Kasumi-1 (cell line): ENCODE measurements at regions not wholly inside any gene's neighbourhood (a gene's known extent, or its start where the extent isn't known, plus 50 kb on each side); places are given as distances from the start of the nearest gene placed in this dataset.

ENCODE experiments used
- DNase-seq, 2 experiments: peaks; one replicate each; lab custom pipeline; 2025; lab: John Stamatoyannopoulos, UW

- DNase-seq, result no peak
Measured at GRCh38 chr7:130929896-130930659, 196.1 kb upstream of the KLF14 start.

DNA sequence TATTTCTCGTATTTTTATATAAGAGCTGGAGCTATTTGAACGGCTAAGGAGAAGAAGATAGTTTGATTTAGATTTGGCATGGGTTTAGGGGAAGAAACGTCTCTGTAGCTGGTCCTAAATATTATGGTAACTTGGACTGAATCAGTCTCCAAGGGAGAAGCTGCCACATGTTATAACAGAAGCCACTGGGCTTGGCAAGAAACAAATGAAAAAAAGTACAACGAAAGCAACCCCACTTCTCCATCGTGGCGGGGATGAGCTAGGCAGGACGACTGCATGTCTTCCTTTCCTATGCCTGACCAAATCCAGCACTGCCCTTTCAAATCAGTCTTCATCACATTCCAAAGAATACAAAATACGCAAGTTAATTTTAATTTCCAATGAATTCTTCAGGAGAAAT is 196.7 kb upstream of the KLF14 start:
- DNase-seq, result no peak

DNA sequence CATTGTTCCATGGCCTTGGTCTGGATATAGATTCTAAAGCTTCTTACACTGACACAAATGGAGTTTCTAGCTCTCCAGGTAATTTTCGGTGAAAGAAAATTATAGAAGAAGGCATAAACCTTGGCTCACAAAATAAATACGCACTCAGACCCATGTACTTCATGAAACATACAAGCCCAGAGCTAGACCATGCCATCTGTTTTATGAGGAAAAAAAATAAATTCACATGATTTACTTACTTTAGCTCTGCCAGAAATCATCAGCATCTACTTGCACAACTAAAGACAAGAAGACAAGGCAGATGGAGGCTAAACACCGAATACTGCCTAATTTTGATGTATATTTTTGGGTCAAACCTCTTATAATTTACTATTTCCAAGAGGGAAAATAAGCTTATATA is 197.4 kb upstream of the KLF14 start:
- DNase-seq, result no peak

GRCh38 chr7:130932088-130932487 is 198.1 kb upstream of the KLF14 start:
- no peak for DNase-seq

- DNase-seq, result no peak
Measured at GRCh38 chr7:130932667-130933432, 198.8 kb upstream of the KLF14 start.

DNA sequence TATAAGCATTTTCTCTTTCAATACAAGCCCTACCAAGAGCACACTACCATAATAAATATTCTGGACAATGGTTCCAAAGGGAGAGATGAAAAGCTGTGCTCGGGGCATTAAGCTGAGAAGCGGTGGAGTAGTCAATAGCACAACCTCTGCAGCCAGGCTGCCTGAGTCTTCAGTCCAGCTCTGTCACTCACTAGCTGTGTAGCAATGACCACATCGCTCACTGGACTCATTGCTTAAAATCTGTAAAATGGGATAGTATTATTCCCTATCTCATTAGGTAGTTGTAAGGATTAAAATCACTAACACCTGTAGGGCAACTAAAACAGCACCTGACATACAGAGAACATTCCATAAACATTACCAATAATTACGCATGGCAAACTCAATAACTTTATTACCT is 199.9 kb upstream of the KLF14 start:
- DNase-seq, result no peak

DNA sequence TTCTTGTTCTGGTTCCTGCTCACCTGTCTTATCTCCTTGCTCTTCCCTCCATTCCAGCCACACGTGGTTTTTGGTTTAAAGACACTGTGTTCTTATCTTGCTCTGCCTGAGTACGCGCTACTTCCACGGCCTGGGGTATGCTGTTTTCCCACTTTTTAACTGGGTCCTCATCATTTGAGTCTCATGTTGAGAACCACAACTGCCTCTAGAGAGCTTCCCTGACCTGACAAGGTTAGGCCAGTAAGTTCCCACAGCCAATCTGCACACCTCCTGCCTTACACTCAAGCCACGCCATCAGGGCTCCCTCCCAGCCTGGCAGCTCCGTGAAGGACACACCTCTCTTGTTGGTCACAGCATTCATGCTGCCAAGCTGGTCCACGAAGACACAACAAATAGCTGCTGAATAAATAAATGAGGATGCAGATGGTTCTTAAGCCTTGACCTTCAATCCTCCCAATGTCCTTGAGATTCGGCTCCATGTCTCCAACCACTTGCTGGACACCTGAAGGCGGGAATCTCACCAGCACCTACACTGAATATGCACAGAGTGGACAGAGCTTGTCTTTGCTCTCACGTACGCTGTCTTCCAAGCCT is 201.7 kb upstream of the KLF14 start:
- DNase-seq, result no peak

- DNase-seq, result no peak
Measured at GRCh38 chr7:130936202-130936931, 202.4 kb upstream of the KLF14 start.

DNA sequence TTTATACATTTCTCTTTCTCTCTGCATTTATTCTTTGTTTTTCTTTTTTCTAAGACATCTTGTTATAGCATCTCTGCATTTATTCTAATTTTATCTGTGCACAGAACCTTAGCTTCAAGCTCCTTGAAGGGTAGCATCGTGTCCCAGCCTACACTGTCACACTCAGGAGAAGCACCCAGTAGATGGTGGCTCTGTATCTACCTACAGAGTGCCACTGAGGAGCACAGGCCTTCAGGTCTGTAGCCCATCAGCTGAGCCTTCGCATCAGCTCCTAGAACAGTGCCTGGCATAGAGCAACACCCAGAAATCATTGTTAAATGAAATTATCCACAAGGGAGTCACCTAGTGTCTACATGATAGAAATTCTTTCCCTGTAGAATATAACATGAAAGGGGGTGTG is 203.0 kb upstream of the KLF14 start:
- no peak for DNase-seq

DNA sequence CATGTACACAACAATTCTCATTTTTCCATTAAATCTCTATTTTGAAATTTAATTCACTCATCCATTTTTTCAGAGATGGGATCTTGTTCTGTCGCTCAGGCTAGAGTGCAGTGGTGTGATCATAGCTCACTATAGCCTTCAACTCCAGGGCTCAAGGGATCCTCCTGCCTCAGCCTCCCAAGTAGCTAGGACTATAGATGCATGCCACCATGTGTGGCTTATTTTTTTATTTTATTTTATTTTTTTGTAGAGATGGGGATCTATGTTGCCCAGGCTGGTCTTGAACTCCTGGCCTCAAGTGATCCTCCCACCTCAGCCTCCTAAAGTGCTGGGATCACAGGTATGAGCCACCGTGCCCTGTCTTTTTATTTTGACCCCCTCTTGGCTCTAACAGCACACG is 203.8 kb upstream of the KLF14 start:
- DNase-seq, result no peak

- DNase-seq, result no peak
Measured at GRCh38 chr7:130938661-130939060, 204.7 kb upstream of the KLF14 start.

DNA sequence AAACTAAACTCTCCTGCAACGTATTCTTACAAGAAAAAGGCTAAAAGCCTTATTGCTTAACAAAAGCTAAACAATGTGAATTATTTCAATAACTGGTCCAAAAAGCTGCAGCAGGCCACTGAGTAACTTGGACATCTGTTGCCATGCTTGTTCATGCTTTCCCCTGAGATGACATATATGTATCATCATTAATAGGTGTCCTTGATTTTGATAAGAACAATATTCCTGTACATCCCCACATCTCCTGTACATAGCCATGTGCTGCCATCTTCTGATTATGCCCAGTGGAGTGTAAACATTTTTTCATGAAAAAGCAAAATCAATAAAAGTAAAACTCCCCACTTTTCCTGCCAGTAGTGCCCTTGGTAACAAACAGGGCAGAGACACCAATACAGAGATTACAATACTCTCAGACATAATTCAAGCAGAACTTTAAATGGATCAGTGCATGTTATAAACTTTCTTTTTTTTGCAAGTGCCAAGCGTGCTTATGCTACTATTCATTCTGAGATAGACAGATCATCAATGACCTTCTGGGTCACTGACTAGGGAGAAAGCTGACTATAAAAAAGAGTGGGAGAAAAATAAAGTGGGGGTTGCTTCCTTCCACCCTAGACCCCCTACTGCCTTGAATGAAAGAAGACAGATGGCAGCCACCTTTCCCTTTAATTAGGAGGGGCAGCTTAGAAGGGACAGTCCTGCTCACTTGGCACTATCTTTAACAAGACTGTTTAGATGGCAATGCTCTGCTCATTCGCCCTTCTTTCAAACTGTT is 205.5 kb upstream of the KLF14 start:
- no peak for DNase-seq

- DNase-seq, result no peak
Measured at GRCh38 chr7:130940326-130940725, 206.3 kb upstream of the KLF14 start.

- no peak for DNase-seq
Measured at GRCh38 chr7:130940907-130941306, 206.9 kb upstream of the KLF14 start.

DNA sequence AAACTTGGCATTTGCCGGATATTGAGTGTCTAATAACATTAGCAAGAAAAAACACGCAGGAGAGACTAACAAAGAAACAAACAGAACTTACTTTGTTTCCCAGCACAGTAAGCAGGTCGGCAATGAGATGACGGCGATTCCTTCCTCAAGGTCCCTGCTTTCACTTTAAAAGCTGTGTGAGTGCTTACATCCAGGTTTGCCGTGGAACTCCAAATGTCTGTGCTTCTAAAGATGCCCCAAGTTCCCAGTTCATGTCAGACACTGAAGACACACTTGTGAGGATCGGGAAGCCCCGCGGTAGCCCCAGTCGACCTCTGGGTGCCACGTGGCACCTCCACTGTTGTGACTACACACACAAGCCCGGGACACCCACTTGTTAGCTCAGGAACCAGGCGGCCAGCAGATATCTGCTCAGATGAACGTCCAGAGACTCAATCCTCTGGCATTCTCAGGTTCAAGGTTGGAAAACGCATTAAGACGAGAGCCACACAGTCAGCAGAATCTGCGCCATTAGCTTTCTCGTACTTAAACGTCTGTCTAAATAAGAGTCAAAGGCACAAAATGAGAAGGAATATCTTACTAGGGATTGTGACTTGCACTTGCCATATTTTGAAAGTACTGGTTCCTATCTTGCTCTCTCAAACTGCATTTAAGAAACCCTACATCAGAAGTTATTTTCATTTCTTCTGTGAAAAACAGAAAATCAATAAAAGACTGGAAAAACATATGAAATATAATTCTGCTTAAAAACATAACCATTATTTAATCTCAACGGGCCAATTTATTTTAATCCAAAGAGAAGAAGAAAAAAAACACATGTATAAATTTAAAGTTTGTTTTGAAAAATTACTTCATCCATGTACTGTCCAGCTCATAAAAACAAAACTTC is 207.6 kb upstream of the KLF14 start:
- DNase-seq, result peak; percentile 45

DNA sequence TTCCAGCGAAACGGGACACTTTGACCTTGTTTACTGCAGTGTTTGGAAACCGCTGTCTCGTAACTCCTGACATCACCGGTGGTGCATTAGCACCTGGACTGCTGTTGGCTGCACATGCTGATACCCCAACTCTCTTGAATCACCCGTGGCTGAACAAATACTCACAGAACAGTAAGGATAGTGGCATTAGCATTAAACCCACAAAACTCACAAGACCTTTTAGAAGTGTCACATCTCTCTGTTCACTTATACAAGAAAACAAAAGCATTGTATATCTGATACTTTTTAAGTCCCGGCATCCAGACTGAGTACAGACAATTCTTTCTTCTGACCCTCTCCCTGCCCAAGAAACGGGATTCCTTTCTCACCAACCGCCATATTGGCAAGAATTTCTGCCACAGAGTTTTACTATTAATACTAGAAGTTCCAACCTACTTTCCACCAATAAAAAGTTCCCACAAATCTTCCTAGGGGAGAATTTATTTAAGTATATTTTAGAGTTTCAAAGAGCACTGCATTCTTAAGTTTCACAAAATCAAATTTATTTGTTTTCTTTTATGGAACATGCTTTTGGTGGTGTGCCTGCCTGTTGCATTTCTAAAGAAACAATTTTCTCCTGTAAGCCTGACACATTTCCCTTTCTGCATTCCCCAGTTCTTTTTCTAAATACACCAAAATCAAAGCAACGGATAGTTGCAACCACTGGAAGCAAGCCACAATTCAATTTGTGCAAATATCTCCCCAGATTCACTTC is 208.4 kb upstream of the KLF14 start:
- DNase-seq, result no peak

GRCh38 chr7:130943336-130943901 is 209.4 kb upstream of the KLF14 start:
- DNase-seq, result peak; percentile 62 to 72

DNA sequence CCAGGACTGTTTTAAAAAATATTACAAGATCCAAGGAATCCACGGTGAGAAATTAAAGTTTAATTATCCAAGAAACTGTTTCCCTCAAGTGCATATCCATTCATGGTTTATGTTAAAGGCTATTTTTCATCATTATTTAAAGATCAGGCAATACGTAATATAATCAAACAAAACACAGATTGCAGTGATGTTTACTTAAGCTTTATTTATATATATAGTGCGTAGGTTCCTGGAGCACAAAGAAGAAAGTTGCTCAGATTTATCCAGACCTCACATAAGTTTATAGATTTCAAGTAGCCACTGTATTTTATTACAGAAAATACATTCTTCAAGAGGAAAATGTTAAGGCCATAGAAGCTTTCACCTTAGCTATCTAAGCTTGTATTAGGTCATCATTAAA is 210.0 kb upstream of the KLF14 start:
- DNase-seq, result no peak

GRCh38 chr7:130944997-130945396 is 211.0 kb upstream of the KLF14 start:
- no peak for DNase-seq

DNA sequence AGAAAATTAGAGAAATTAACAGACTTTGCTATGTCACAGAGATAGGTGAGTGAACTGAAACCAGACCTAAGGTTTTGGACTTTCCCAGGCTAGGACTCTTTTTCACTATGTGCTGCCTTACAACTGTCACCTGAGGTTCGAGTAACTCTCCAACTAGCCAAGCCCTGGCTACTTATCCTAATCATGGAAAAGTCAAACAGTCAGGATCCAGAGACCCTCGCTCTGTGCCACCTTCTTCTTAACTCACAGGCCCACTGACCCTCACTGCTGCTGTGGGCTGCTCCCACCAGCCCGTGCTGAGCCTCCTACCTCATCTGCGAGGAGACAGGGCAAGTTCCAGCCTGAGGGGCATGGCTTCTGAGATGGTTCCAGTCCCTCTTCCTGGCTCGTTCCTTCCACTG is 211.4 kb upstream of the KLF14 start:
- DNase-seq, result no peak
